Right cardiac atrium (tissue), 5 donors: ENCODE measurements at regions not wholly inside any gene's neighbourhood (a gene's known extent, or its start where the extent isn't known, plus 50 kb on each side); places are given as distances from the start of the nearest gene placed in this dataset.
A peak's percentile ranks its signal among the peaks of the same experiment; 100 is the strongest.

Experiments
- ATAC-seq, 2 donors: fragments of 200-7000 bp; cut with Tn5 transposase; one replicate each; pipeline versions ENCODE4 v1.8.0 to v1.9.1; 2020; ENCODE audit warnings: moderate library complexity in 2 of 2, mild to moderate bottlenecking in 1 of 2
- DNase-seq, 3 donors: peaks; one replicate each; pipeline ENCODE4 v3.0.0-alpha.2; 2020
- H3K27ac ChIP-seq: one replicate; pipeline ENCODE4 v1.5.1; 2013; ENCODE audit warnings: mild to moderate bottlenecking, low read length, control low read depth, moderate library complexity
- H3K27me3 ChIP-seq: one replicate; pipeline ENCODE4 v1.6.1; 2013; ENCODE audit not compliant: control insufficient read depth, insufficient read depth
- H3K4me1 ChIP-seq: one replicate; pipeline ENCODE4 v1.6.1; 2013; ENCODE audit warnings: low read length; ENCODE audit not compliant: control insufficient read depth, insufficient read depth
- H3K4me3 ChIP-seq: one replicate; pipeline ENCODE4 v1.5.1; 2013; ENCODE audit warnings: low read length, control low read depth
- H3K9me3 ChIP-seq: one replicate; pipeline ENCODE4 v1.6.1; 2013; ENCODE audit warnings: low read length; ENCODE audit not compliant: control insufficient read depth
- WGBS: extraction: QIAGEN DNeasy Blood & Tissue Kit; methylation state at CpG from one replicate; pipeline ENCODE4 v1.1.7; 2013; 5-methylcytosine and 5-hydroxymethylcytosine counted together
- intact Hi-C, 4 donors: fragments of 100-400 bp; cut with DNase I; formaldehyde crosslinking; loops; one replicate each; pipeline versions ENCODE4 v1.11.0 to v1.14.0; 2022 to 2023
- donor health status: healthy with polysubstance abuse.
- donor health status: DM: no; HTN: yes; CAD: no.
- donor health status: DM: no; HTN: no; CAD: no.
- donor health status: DM: no; HTN: yes; CAD: no; lungs with severe emphysema.
- donor health status: DM: yes; HTN: yes; CAD: no.

DNA sequence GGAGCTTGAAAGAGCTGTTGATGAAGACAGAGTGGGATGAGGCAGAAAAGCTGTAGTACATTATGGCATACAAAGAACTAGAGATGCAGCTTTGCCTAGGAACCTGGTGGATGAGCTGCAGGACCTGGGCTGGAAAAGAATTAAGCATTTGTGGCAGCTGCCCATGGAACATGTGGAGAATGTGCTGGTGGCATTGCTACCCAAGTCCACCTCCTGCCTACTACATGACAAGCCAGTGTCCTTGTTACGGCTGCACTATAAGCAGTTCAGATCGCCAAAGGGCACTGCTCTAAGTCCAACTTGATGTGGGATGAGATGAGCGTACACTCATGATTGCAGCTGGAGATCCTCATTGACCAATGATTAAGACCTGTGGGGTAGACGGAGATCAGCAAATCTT lies 81.1 kb upstream of the ADPGK start:
- Histone ChIP-seq H3K4me1 (no peaks in the 10 kb centered on the region), H3K27ac (no peak overlapping the region), H3K27me3 (no peaks in the 10 kb centered on the region), H3K4me3 (no peak overlapping the region), H3K9me3 (no peaks in the 10 kb centered on the region)
- 89% methylated on average over 4 of the region's 4 CpGs for WGBS
- ATAC-seq: no peak
- no peak for DNase-seq
- intact Hi-C loops: no loop called here

DNA sequence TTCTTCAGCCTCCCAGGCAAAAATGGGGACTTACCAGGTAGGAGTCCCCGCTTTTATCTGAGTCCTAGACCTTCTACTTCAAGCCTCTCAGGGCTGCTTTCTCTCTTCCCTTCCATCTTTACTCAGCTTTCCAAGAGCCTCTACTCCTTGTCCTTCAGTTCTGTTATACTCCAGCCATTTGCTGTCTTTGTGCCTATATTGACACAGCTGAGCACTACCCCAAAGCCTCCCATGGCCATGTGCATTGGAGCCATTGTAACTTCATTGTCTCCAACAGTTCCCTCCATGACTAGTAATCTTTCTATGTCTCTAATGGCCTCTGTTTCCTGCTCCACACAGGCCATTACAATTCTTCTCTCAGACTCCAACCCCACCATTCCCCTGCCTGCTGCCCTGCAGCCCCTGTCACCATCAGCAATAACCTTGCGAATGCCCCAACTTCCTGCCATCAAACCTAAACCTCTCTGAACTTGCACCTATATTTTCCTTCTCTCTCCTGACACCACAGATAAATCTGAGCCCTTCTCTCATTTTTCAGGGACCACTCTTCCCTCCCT lies 77.9 kb upstream of the ADPGK start:
- no peaks in the 10 kb centered on the region for H3K9me3 ChIP-seq
- no peaks in the 10 kb centered on the region for H3K4me1 ChIP-seq
- H3K27me3 ChIP-seq: no peaks in the 10 kb centered on the region
- no peak for ATAC-seq
- DNase-seq: no peak
- intact Hi-C loops: no loop called here
- 96% methylated on average over 2 of the region's 2 CpGs for WGBS
- H3K4me3 ChIP-seq: no peak overlapping the region
- H3K27ac ChIP-seq: no peak overlapping the region

DNA sequence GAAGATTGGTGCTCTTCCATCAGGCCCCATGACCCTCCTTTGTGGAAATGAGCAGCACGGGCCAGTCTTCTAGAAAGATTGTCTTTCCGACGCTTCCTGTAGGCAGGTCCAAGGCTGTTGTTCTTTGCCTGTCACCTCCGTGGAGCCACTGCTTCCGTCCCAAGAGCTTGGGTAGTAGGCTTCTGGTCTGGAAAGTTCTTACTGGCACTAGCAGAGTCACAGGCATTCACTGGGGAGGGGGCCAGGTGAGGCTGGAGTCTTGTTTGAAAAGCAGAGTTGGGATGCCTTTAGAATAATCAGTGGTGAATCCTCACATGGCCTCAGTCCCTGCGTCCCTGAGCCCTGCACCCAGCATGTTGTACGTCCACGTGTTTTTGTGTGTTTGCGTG lies 76.2 kb upstream of the ADPGK start:
- 79% methylated on average over 9 of the region's 9 CpGs for WGBS
- H3K27me3 ChIP-seq: no peaks in the 10 kb centered on the region
- H3K9me3 ChIP-seq: no peaks in the 10 kb centered on the region
- DNase-seq (no peak), ATAC-seq (no peak)
- intact Hi-C loops: no loop called here
- H3K4me1 ChIP-seq: no peaks in the 10 kb centered on the region
- H3K27ac ChIP-seq: no peak overlapping the region
- no peak overlapping the region for H3K4me3 ChIP-seq

DNA sequence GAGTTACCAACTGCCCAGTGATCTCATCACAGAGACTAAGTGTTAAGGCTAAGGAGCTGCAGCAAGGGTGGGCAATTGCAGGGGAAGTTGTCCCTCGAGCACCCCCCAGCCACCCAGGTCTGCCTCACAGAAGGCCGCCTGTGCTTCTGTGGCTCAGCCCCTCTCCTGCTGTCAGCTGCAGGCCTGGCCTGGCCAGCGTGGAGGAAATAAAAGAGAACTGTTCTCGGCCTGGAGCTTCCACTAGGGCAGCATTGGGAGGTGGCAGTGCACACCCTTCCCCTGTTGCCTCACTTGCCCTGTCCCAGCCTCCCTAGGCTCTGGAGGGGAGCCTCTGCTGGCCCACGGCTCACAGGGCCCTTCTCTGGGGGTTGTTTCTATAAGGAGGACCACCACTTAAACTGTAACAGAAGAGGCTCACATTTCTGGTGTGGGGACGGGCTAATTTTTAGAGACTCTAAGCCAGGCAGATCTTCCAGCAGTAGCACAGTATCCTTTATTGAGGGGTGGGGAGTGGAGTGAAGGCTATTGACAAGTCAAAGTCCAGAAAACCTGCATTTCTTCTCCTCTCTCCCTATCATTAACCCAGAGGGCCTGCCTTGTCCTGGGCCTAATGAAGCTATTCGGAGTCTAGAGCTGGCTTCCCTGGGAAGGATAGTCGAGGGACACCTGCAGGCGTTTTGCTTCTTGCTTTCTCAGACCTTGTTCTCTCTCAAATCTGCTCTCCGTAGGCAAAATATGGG lies 75.6 kb upstream of the ADPGK start:
- no peaks in the 10 kb centered on the region for H3K9me3 ChIP-seq
- intact Hi-C loops: no loop called here
- no peak overlapping the region for H3K4me3 ChIP-seq
- no peaks in the 10 kb centered on the region for H3K4me1 ChIP-seq
- no peaks in the 10 kb centered on the region for H3K27me3 ChIP-seq
- ATAC-seq: peak in 1 of 2 donors; percentile 31
- no peak for DNase-seq
- 75% methylated on average over 10 of the region's 10 CpGs for WGBS
- H3K27ac ChIP-seq: no peak overlapping the region

DNA sequence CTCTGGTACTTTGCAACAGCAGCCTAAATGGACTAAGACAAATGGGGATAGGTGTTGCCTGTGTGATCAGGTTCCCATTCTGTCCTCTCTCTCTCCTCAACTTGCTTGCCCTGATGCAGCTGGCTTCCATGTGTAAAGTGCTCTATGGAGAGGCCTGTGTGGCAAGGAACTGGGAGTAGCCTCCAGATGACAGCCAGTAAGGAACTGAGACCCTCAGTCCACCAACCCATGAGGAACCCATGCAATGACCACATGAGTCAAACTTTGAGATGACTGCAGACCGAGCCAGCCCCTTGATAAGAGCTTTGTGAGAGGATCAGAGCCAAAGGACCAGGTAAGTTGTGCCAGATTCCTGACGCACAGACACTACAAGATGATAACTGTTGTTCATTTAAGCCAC lies 74.6 kb upstream of the ADPGK start:
- Histone ChIP-seq H3K27me3 (no peaks in the 10 kb centered on the region), H3K9me3 (no peaks in the 10 kb centered on the region), H3K4me3 (no peak overlapping the region), H3K4me1 (no peaks in the 10 kb centered on the region), H3K27ac (no peak overlapping the region)
- ATAC-seq (no peak), DNase-seq (no peak)
- intact Hi-C loops: no loop called here
- WGBS: 67% methylated on average over 2 of the region's 2 CpGs

DNA sequence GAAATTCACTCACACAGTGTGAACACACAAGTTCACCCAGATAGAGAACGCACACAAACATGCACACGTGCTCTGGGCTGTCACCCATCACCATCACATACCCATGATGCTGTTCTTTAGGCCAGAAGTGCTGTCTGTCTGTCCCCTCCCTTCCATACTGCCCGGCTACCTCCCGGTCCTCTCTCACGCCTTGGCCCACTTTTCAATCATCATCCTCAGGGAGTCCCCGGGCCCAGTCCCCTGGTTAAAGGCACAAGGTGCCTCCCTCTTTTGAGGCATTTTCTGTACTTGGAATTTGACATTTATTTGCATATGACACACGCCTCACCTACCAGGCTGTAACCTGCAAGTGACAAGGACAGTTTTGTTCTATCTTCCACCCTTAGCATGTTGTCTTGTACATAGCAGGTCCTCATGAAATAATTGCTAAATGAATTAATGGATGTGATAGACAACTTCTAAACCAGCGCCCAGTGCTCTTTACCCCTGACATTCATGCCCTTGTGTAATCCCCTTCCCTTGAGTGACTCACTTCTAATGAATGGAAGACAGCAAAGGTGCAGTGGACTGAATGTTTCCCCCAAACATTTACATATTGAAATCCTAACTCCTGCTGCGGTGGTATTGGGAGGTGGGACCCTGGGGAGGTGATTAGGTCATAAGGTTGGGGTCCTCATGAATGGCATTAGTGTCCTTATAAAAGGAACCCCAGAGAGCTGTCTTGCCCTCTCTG lies 73.9 kb upstream of the ADPGK start:
- 74% methylated on average over 9 of the region's 9 CpGs for whole genome bisulfite sequencing
- Histone ChIP-seq H3K27ac (no peak overlapping the region), H3K4me3 (no peak overlapping the region), H3K4me1 (no peaks in the 10 kb centered on the region), H3K27me3 (no peaks in the 10 kb centered on the region), H3K9me3 (no peaks in the 10 kb centered on the region)
- intact Hi-C loops: no loop called here
- no peak for DNase-seq
- ATAC-seq: no peak

DNA sequence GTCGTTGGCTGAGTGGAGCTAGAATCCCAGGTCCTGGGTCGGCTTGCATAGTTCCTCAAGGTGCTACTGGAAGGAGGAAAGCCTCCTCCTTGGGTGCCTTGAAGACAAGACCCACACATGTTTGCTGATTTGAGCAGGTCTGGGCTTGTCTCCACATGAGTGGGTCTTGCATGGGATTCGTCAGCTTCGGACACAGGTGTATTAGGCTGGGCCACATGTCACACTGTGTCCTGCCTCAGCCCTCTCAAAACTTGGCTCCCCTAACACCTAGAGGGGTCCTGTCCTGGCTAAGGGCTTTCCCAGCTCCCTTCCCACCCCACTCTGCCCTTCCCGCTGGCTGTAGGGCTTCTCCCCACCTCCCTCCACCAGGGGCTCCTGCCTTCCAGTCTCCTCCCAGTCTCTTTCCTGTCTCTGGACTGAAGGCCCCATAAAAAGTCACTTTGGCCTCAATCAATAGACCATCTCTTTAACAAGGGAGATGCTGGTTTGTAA lies 73.0 kb upstream of the ADPGK start:
- H3K4me1 ChIP-seq: no peaks in the 10 kb centered on the region
- DNase-seq (no peak), ATAC-seq (no peak)
- 75% methylated on average over 5 of the region's 5 CpGs for WGBS
- H3K4me3 ChIP-seq: no peak overlapping the region
- H3K9me3 ChIP-seq: no peaks in the 10 kb centered on the region
- no peak overlapping the region for H3K27ac ChIP-seq
- H3K27me3 ChIP-seq: no peaks in the 10 kb centered on the region
- intact Hi-C loops: no loop called here

DNA sequence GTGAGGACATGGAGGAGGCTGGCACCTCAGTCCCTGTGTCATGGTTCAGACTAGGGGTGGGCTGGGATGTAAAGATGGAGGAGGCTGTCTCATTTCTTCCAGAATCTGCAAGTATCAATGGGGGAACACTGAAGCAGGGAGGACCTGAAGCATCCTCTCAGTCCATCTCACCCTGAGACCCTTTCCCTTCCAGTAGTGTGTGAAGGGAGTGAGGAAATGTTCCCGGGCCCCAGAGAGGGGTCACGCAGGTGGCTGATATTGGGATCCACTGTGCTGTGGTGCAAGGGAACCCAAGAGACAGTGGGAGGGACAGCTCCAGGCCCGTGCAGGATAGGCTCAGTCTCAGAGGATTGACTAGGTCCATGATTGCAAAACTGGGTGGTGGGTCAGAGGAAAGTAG lies 72.2 kb upstream of the ADPGK start:
- Histone ChIP-seq H3K27me3 (no peaks in the 10 kb centered on the region), H3K4me1 (no peaks in the 10 kb centered on the region), H3K4me3 (no peak overlapping the region), H3K27ac (no peak overlapping the region), H3K9me3 (no peaks in the 10 kb centered on the region)
- DNase-seq (no peak), ATAC-seq (no peak)
- WGBS: 64% methylated on average over 3 of the region's 3 CpGs
- intact Hi-C loops: no loop called here

DNA sequence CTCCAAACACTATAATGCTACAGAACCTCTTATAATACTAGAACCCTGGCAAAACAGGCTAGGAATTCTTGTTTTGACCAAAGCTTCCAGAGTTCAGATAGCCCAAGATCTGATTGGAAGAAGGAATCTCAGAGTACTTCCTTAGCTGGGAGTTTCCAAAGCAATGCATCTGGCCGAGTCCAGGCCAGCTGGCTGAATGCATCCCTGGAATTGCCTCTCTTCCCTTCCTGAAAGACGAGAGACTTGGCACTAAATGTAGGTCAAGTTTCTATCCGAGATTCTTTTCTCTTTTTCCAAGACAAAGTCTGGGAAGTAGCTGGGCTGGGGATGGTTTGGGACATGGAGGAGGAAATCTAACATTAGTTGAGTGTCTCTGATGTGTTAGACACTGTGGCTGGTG lies 68.7 kb upstream of the ADPGK start:
- WGBS: 28% methylated on average over 3 of the region's 3 CpGs
- ATAC-seq: peak; percentile 40 to 43
- H3K27me3 ChIP-seq: no peaks in the 10 kb centered on the region

DNA sequence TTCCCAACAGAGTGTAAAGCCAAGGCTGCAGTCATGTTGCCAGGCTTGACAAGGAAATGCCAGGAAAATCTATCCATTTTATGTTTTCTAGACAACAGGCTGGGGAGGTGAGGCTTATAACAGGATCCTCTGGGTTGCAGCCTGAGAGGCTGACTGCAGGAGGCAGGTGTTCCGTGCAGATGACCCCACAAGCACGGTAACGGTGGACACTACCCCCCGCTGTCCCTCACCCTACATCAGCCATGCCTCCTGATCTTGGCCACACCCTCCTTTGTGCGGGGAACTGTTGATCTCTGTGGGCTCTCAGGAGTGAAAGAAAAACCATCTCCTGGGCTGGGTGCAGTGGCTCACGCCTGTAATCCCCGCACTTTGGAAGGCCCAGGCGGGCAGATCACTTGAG lies 68.0 kb upstream of the ADPGK start:
- intact Hi-C loops: no loop called here
- Histone ChIP-seq H3K9me3 (no peaks in the 10 kb centered on the region), H3K4me3 (no peak overlapping the region), H3K27ac (no peak overlapping the region), H3K27me3 (no peaks in the 10 kb centered on the region), H3K4me1 (no peaks in the 10 kb centered on the region)
- 73% methylated on average over 8 of the region's 8 CpGs for WGBS
- DNase-seq: no peak
- ATAC-seq: no peak

More for the DNA sequence above, 68.7 kb upstream of the ADPGK start:
- Histone ChIP-seq H3K27ac (no peak overlapping the region), H3K4me1 (no peaks in the 10 kb centered on the region), H3K4me3 (no peak overlapping the region), H3K9me3 (no peaks in the 10 kb centered on the region)
- intact Hi-C loops: no loop called here
- DNase-seq: peak; percentile 41 to 74 (median 72)

DNA sequence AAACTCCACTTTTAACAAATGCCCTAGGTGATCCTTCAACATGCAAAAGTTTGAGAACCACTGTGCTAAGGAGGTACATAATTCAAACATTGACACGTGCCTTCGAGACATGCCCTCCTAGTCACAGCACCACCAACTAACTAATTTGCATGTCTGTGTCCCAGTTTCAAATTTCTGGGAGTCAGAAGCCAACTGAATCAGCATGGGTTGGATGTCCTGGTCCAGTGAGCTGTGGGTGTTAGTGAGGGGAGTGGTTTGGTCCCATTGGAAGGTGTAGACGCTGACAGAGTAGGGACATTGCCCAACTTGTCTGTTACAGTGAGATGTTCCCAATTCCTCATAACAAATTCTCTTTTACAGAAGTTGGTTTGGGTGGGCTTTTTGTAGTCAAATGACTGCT lies 67.3 kb upstream of the ADPGK start:
- H3K27me3 ChIP-seq: no peaks in the 10 kb centered on the region
- ATAC-seq (no peak), DNase-seq (no peak)
- intact Hi-C loops: no loop called here
- H3K9me3 ChIP-seq: no peaks in the 10 kb centered on the region
- no peak overlapping the region for H3K4me3 ChIP-seq
- no peaks in the 10 kb centered on the region for H3K4me1 ChIP-seq
- 50% methylated on average over 3 of the region's 3 CpGs for WGBS
- H3K27ac ChIP-seq: no peak overlapping the region
